Testis (tissue), 2 donors: ENCODE measurements at regions not wholly inside any gene's neighbourhood (a gene's known extent, or its start where the extent isn't known, plus 50 kb on each side); places are given as distances from the start of the nearest gene placed in this dataset.

Experiments
- CTCF ChIP-seq, 3 experiments: fragments of 450-650 bp in 2 of 3; fragments of 200-600 bp in 1 of 3; sonication (generic) in 1 of 3; IDR thresholded peaks; one replicate each; pipeline ENCODE4 v1.5.1; 2016 to 2019; ENCODE audit warnings: antibody characterized with exemption in 3 of 3, mild to moderate bottlenecking in 2 of 3, moderate library complexity in 1 of 3
- POLR2A ChIP-seq: fragments of 450-650 bp; IDR thresholded peaks from one replicate; pipeline ENCODE4 v1.6.1; 2017; ENCODE audit warnings: antibody characterized with exemption, mild to moderate bottlenecking, moderate library complexity

- TF ChIP-seq CTCF (IDR thresholded peaks at IDR 0.05) = no peak
- no peak for TF ChIP-seq POLR2A
Measured at GRCh38 chr11:106409222-106409621, 331.8 kb downstream of the AASDHPPT start.
